ENCODE measurements at regions not wholly inside any gene's neighbourhood (a gene's known extent, or its start where the extent isn't known, plus 50 kb on each side); places are given as distances from the start of the nearest gene placed in this dataset.
"Not testable (repeated sequence)": the region's sequence is repeated elsewhere in the genome, so short reads cannot be mapped to it uniquely, and the experiment has no call there.

DNA sequence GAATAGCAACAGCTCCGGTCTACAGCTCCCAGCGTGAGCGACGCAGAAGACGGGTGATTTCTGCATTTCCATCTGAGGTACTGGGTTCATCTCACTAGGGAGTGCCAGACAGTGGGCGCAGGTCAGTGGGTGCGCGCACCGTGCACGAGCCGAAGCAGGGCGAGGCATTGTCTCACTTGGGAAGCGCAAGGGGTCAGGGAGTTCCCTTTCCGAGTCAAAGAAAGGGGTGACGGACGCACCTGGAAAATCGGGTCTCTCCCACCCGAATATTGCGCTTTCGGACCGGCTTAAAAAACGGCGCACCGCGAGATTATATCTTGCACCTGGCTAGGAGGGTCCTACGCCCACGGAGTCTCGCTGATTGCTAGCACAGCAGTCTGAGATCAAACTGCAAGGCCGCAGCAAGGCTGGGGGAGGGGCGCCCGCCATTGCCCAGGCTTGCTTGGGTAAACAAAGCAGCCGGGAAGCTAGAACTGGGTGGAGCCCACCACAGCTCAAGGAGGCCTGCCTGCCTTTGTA, 442.3 kb upstream of the NFIA start:
- not testable (repeated sequence) for H3K9me3 ChIP-seq (ENCODE audit: control insufficient read depth in 2 of 2, low read length in 2 of 2); H3K27me3 Mint-ChIP-seq; H3K9me3 Mint-ChIP-seq; H3K27ac Mint-ChIP-seq; H3K36me3 ChIP-seq (ENCODE audit: control insufficient read depth, insufficient read depth, low read length); H3K27ac ChIP-seq (ENCODE audit: insufficient read depth, low read length, poor library complexity, severe bottlenecking); ATAC-seq (ENCODE audit: low read depth in 2 of 2); DNase-seq; H3K4me3 Mint-ChIP-seq; H3K4me1 ChIP-seq (ENCODE audit: control insufficient read depth, insufficient read depth, low read length, poor library complexity, severe bottlenecking); H3K36me3 Mint-ChIP-seq; H3K4me1 Mint-ChIP-seq; H3K4me3 ChIP-seq (ENCODE audit: low read depth, low read length); H3K27me3 ChIP-seq (ENCODE audit: control insufficient read depth, insufficient read depth, low read length)

DNA sequence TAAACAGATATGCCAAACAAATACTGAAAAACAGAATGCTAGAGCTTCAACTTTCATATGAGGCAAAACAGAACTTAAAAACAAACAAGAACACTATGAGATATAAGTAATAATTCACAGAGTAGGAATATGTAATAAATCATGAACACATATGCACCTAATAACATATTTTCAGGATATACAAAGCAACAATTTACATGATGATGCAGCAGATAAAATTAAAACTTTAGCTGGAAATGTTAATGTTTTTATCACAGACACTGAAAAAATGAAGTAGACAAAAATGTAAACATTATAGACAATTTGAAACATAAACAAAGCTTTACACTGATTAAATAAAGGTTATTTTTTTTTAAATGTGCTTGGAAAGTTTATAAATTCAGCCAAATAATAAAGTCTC, 443.1 kb upstream of the NFIA start:
- no peak for DNase-seq
- H3K27me3 Mint-ChIP-seq, result no peaks in the 10 kb centered on the region
- H3K4me3 Mint-ChIP-seq, result no peak overlapping the region
- no peak for ATAC-seq (ENCODE audit: low read depth in 2 of 2)
- Histone ChIP-seq H3K4me3 (ENCODE audit: low read depth, low read length) (no peak overlapping the region), H3K27me3 (ENCODE audit: control insufficient read depth, insufficient read depth, low read length) (no peaks in the 10 kb centered on the region), H3K4me1 (ENCODE audit: control insufficient read depth, insufficient read depth, low read length, poor library complexity, severe bottlenecking) (no peaks in the 10 kb centered on the region), H3K27ac (ENCODE audit: insufficient read depth, low read length, poor library complexity, severe bottlenecking) (no peak overlapping the region), H3K36me3 (ENCODE audit: control insufficient read depth, insufficient read depth, low read length) (no peaks in the 10 kb centered on the region), H3K9me3 (ENCODE audit: control insufficient read depth in 2 of 2, low read length in 2 of 2) (no peaks in the 10 kb centered on the region)
- H3K9me3 Mint-ChIP-seq, result peaks cover 0 to 4% (median 2%) of the 10 kb centered on the region in 7 donors
- H3K27ac Mint-ChIP-seq, result no peak overlapping the region
- no peaks in the 10 kb centered on the region for H3K4me1 Mint-ChIP-seq
- H3K36me3 Mint-ChIP-seq, result no peaks in the 10 kb centered on the region

DNA sequence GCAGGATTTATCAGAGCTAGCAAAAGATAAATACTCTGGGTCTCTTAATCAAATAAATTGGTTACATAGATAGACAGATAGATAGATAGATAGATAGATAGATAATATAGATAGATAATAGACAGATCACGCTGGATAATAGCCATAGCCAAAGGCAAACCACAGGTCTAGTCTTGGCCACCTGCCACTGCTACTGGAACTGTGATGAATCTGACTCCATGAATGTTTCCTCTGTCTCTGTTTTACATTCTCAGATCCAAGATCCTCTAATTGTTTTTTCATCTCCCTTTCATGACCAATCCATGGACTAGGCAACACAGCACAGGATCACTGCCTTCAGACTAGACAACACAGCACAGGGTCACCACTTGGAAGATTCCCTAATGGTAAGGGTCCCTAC, 444.7 kb upstream of the NFIA start:
- Histone ChIP-seq H3K4me3 (ENCODE audit: low read depth, low read length) (no peak overlapping the region), H3K27ac (ENCODE audit: insufficient read depth, low read length, poor library complexity, severe bottlenecking) (no peak overlapping the region), H3K36me3 (ENCODE audit: control insufficient read depth, insufficient read depth, low read length) (no peaks in the 10 kb centered on the region), H3K27me3 (ENCODE audit: control insufficient read depth, insufficient read depth, low read length) (no peaks in the 10 kb centered on the region), H3K4me1 (ENCODE audit: control insufficient read depth, insufficient read depth, low read length, poor library complexity, severe bottlenecking) (no peaks in the 10 kb centered on the region), H3K9me3 (ENCODE audit: control insufficient read depth in 2 of 2, low read length in 2 of 2) (no peaks in the 10 kb centered on the region)
- no peak overlapping the region for H3K4me3 Mint-ChIP-seq
- no peak for ATAC-seq (ENCODE audit: low read depth in 2 of 2)
- no peak for DNase-seq
- peaks cover 0 to 4% (median 2%) of the 10 kb centered on the region in 7 donors for H3K9me3 Mint-ChIP-seq
- H3K36me3 Mint-ChIP-seq, result no peaks in the 10 kb centered on the region
- H3K27ac Mint-ChIP-seq, result no peak overlapping the region
- no peaks in the 10 kb centered on the region for H3K4me1 Mint-ChIP-seq
- no peaks in the 10 kb centered on the region for H3K27me3 Mint-ChIP-seq

DNA sequence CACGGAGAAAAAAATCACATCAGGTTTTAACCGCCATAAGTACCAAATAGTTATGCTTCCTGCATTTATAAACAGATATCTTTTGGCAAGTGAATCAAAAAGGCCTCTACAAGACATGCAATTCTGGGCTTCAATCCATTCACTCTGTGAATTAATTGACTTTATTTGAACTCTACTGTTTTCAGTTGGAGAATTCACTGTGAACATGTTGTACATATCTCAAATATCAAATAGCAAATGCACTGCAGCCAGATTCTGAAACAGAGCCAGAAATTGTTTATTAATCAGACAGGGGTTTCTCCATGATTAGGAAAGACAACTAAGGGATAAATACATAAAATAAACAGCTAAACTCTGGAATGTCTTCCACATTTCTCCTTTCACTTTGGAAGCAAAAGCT, 445.4 kb upstream of the NFIA start:
- H3K4me3 Mint-ChIP-seq, result no peak overlapping the region
- Histone ChIP-seq H3K4me3 (ENCODE audit: low read depth, low read length) (no peak overlapping the region), H3K27me3 (ENCODE audit: control insufficient read depth, insufficient read depth, low read length) (no peaks in the 10 kb centered on the region), H3K27ac (ENCODE audit: insufficient read depth, low read length, poor library complexity, severe bottlenecking) (no peak overlapping the region), H3K36me3 (ENCODE audit: control insufficient read depth, insufficient read depth, low read length) (no peaks in the 10 kb centered on the region), H3K4me1 (ENCODE audit: control insufficient read depth, insufficient read depth, low read length, poor library complexity, severe bottlenecking) (no peaks in the 10 kb centered on the region), H3K9me3 (ENCODE audit: control insufficient read depth in 2 of 2, low read length in 2 of 2) (no peaks in the 10 kb centered on the region)
- no peak overlapping the region for H3K27ac Mint-ChIP-seq
- no peaks in the 10 kb centered on the region for H3K36me3 Mint-ChIP-seq
- H3K9me3 Mint-ChIP-seq, result peaks cover 0 to 8% (median 2%) of the 10 kb centered on the region in 7 donors
- H3K27me3 Mint-ChIP-seq, result no peaks in the 10 kb centered on the region
- ATAC-seq (ENCODE audit: low read depth in 2 of 2) (no peak), DNase-seq (no peak)
- H3K4me1 Mint-ChIP-seq, result no peaks in the 10 kb centered on the region

DNA sequence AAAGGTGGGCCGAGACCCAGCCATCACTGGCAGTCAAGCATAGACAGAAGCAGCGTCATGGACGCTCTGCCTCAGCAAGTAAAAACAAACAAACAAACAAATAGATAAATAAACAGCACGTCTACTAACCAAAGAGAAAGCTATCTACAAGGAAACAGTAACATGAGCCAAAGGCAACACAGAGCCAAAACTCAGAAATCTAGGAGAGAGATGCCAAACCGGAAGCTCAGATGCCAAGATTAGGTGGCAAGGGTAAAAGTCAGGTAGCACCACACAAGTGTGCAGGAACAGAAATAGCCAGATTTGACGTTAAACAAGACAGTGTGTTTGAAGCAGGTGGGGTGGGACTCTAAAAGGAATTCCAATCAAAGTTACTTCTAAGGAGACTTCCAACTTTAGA, 448.3 kb upstream of the NFIA start:
- no peaks in the 10 kb centered on the region for H3K36me3 Mint-ChIP-seq
- H3K27ac Mint-ChIP-seq, result no peak overlapping the region
- Histone ChIP-seq H3K4me3 (ENCODE audit: low read depth, low read length) (no peak overlapping the region), H3K9me3 (ENCODE audit: control insufficient read depth in 2 of 2, low read length in 2 of 2) (no peaks in the 10 kb centered on the region), H3K27me3 (ENCODE audit: control insufficient read depth, insufficient read depth, low read length) (no peaks in the 10 kb centered on the region), H3K4me1 (ENCODE audit: control insufficient read depth, insufficient read depth, low read length, poor library complexity, severe bottlenecking) (no peaks in the 10 kb centered on the region), H3K36me3 (ENCODE audit: control insufficient read depth, insufficient read depth, low read length) (no peaks in the 10 kb centered on the region), H3K27ac (ENCODE audit: insufficient read depth, low read length, poor library complexity, severe bottlenecking) (no peak overlapping the region)
- H3K4me3 Mint-ChIP-seq, result peak overlapping the region in 1 of 4 donors; percentile 24
- DNase-seq, result no peak
- no peaks in the 10 kb centered on the region for H3K27me3 Mint-ChIP-seq
- no peaks in the 10 kb centered on the region for H3K4me1 Mint-ChIP-seq
- ATAC-seq (ENCODE audit: low read depth in 2 of 2), result no peak
- peaks cover 0 to 9% (median 2%) of the 10 kb centered on the region in 7 donors for H3K9me3 Mint-ChIP-seq

DNA sequence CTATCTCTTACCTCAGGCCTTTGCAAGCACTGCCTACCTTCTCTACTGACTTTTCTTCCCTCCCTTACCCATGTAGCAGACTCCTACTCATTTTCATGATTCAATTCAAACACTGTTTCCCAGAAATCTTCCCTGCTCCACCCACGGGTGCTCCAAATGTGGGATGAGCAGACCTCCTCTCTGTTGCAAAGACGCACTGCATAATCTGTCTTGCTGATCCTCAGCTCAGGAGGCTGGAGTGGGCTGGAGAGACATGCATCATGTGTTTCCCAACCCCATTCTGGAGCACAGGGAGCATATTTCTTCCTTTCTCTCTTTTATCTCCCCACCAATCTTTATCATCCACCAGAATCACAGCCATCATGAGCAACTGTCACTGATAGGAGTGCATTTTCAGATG, 459.9 kb upstream of the NFIA start:
- no peak overlapping the region for H3K4me3 Mint-ChIP-seq
- no peaks in the 10 kb centered on the region for H3K4me1 Mint-ChIP-seq
- Histone ChIP-seq H3K27ac (ENCODE audit: insufficient read depth, low read length, poor library complexity, severe bottlenecking) (no peak overlapping the region), H3K4me1 (ENCODE audit: control insufficient read depth, insufficient read depth, low read length, poor library complexity, severe bottlenecking) (no peaks in the 10 kb centered on the region), H3K27me3 (ENCODE audit: control insufficient read depth, insufficient read depth, low read length) (no peaks in the 10 kb centered on the region), H3K4me3 (ENCODE audit: low read depth, low read length) (no peak overlapping the region), H3K36me3 (ENCODE audit: control insufficient read depth, insufficient read depth, low read length) (no peaks in the 10 kb centered on the region), H3K9me3 (ENCODE audit: control insufficient read depth in 2 of 2, low read length in 2 of 2) (no peaks in the 10 kb centered on the region)
- H3K9me3 Mint-ChIP-seq, result peaks cover 0 to 4% (median 0%) of the 10 kb centered on the region in 7 donors
- DNase-seq (no peak), ATAC-seq (ENCODE audit: low read depth in 2 of 2) (no peak)
- H3K27me3 Mint-ChIP-seq, result peaks cover 5% of the 10 kb centered on the region
- no peak overlapping the region for H3K27ac Mint-ChIP-seq
- no peaks in the 10 kb centered on the region for H3K36me3 Mint-ChIP-seq

DNA sequence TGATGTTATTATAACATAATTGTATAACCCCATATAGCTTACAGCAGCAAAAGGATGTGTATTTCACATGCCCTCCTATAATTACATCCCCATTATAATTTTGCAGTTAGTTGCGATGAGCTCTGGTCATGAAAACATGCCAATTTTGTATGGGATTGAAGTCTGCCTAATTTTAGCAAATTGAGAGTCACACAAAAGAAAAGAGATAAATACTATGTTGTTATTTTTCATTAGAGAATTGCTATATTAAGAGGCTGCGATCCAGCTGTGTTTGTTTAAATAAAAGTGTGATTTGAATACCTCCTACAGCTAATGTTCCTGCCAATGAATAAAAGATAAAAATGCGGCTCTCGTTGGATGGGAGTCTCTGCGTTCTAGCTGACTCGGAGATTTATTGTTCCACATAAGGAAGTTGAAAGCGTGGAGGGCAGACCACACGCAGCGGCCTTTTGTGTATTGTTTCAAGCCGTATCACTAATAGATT, 461.0 kb upstream of the NFIA start:
- ATAC-seq (ENCODE audit: low read depth in 2 of 2) (no peak), DNase-seq (no peak)
- H3K27ac ChIP-seq (ENCODE audit: insufficient read depth, low read length, poor library complexity, severe bottlenecking), result no peak overlapping the region
- H3K9me3 ChIP-seq (ENCODE audit: control insufficient read depth in 2 of 2, low read length in 2 of 2), result no peaks in the 10 kb centered on the region
- Mint-ChIP-seq H3K27me3 (peaks cover 5% of the 10 kb centered on the region), H3K27ac (no peak overlapping the region), H3K4me3 (no peak overlapping the region), H3K36me3 (no peaks in the 10 kb centered on the region), H3K4me1 (no peaks in the 10 kb centered on the region), H3K9me3 (peaks cover 0 to 4% (median 0%) of the 10 kb centered on the region in 7 donors)
- H3K4me1 ChIP-seq (ENCODE audit: control insufficient read depth, insufficient read depth, low read length, poor library complexity, severe bottlenecking), result no peaks in the 10 kb centered on the region
- H3K36me3 ChIP-seq (ENCODE audit: control insufficient read depth, insufficient read depth, low read length), result no peaks in the 10 kb centered on the region
- no peak overlapping the region for H3K4me3 ChIP-seq (ENCODE audit: low read depth, low read length)
- H3K27me3 ChIP-seq (ENCODE audit: control insufficient read depth, insufficient read depth, low read length), result no peaks in the 10 kb centered on the region

DNA sequence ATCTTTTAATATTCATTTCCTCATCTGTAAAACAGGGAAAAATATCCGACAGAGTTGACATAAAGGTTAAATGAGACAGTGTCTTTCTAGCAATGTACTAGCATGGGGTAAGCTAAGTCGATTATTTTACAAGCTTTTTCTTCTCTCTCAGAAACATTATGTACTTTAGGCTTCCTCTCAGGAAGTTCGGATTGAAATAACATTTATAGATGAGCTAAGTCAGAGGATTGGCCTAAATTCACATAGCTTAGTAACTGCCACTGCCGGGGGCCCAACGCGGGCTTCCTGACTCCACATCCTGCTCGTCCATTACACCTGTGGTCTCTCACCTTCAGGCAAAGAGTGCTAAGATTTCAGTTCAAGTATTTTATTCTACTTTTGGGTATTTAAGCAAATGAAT, 462.3 kb upstream of the NFIA start:
- H3K4me1 ChIP-seq (ENCODE audit: control insufficient read depth, insufficient read depth, low read length, poor library complexity, severe bottlenecking), result no peaks in the 10 kb centered on the region
- Mint-ChIP-seq H3K36me3 (no peaks in the 10 kb centered on the region), H3K9me3 (peaks cover 0 to 4% (median 0%) of the 10 kb centered on the region in 7 donors), H3K4me3 (no peak overlapping the region), H3K27ac (no peak overlapping the region), H3K27me3 (peaks cover 5% of the 10 kb centered on the region), H3K4me1 (no peaks in the 10 kb centered on the region)
- H3K9me3 ChIP-seq (ENCODE audit: control insufficient read depth in 2 of 2, low read length in 2 of 2), result no peaks in the 10 kb centered on the region
- H3K4me3 ChIP-seq (ENCODE audit: low read depth, low read length), result no peak overlapping the region
- no peaks in the 10 kb centered on the region for H3K27me3 ChIP-seq (ENCODE audit: control insufficient read depth, insufficient read depth, low read length)
- H3K27ac ChIP-seq (ENCODE audit: insufficient read depth, low read length, poor library complexity, severe bottlenecking), result no peak overlapping the region
- no peaks in the 10 kb centered on the region for H3K36me3 ChIP-seq (ENCODE audit: control insufficient read depth, insufficient read depth, low read length)
- DNase-seq, result no peak
- no peak for ATAC-seq (ENCODE audit: low read depth in 2 of 2)
